ENCODE measurements at regions not wholly inside any gene's neighbourhood (a gene's known extent, or its start where the extent isn't known, plus 50 kb on each side); places are given as distances from the start of the nearest gene placed in this dataset.

DNA sequence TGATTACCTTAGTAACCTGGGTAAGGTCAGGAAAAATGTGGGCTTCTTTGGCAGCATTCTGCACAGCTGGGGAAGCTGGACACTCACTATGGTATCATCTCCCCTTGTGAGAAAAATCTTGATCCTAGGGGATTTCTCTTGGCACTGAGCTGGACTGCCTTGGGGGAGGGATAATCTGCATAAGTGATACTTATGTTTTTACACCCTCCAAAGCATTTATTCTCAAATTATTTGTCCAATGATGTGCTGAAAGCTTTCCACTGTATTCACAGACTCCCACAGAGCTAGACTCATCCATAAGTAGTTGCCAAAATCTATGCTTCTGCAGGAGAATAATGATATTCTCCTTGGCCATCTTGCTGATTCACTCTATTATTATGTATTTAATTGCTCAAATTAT, 121.5 kb upstream of the CNR1 start:
- Histone ChIP-seq H3K4me3 (ENCODE audit: low read depth, low read length) (no peak overlapping the region), H3K36me3 (ENCODE audit: control insufficient read depth, insufficient read depth, low read length) (no peaks in the 10 kb centered on the region), H3K27me3 (ENCODE audit: control insufficient read depth, insufficient read depth, low read length) (no peaks in the 10 kb centered on the region)
- DNase-seq (ENCODE audit: low read depth) = no peak
- TF ChIP-seq, protein P1, sequence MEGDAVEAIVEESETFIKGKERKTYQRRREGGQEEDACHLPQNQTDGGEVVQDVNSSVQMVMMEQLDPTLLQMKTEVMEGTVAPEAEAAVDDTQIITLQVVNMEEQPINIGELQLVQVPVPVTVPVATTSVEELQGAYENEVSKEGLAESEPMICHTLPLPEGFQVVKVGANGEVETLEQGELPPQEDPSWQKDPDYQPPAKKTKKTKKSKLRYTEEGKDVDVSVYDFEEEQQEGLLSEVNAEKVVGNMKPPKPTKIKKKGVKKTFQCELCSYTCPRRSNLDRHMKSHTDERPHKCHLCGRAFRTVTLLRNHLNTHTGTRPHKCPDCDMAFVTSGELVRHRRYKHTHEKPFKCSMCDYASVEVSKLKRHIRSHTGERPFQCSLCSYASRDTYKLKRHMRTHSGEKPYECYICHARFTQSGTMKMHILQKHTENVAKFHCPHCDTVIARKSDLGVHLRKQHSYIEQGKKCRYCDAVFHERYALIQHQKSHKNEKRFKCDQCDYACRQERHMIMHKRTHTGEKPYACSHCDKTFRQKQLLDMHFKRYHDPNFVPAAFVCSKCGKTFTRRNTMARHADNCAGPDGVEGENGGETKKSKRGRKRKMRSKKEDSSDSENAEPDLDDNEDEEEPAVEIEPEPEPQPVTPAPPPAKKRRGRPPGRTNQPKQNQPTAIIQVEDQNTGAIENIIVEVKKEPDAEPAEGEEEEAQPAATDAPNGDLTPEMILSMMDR (IDR thresholded peaks at IDR 0.05; ENCODE audit: insufficient read depth, low read length, poor library complexity, severe bottlenecking) = no peak

DNA sequence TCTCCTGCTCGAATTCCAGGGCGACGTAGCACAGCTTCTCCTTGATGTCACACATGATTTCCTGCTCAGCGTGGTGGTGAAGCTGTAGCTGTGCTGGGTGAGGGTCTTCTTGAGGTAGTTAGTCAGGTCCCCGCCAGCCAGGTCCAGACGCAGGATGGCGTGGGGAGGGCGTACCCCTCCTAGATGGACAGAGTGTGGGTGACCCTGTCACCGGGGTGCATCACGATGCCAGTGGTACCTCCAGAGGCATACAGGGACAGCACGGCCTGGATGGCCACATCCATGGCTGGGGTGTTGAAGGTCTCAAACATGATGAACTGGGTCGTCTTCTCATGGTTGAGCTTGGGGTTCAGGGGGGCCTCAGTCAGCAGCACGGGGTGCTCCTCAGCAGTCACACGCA, 110.2 kb upstream of the CNR1 start:
- Histone ChIP-seq H3K36me3 (ENCODE audit: control insufficient read depth, insufficient read depth, low read length) (no peaks in the 10 kb centered on the region), H3K4me3 (ENCODE audit: low read depth, low read length) (no peak overlapping the region), H3K27me3 (ENCODE audit: control insufficient read depth, insufficient read depth, low read length) (no peaks in the 10 kb centered on the region)
- no peak for DNase-seq (ENCODE audit: low read depth)
- TF ChIP-seq, protein P1 (IDR thresholded peaks at IDR 0.05; ENCODE audit: insufficient read depth, low read length, poor library complexity, severe bottlenecking) = no peak

DNA sequence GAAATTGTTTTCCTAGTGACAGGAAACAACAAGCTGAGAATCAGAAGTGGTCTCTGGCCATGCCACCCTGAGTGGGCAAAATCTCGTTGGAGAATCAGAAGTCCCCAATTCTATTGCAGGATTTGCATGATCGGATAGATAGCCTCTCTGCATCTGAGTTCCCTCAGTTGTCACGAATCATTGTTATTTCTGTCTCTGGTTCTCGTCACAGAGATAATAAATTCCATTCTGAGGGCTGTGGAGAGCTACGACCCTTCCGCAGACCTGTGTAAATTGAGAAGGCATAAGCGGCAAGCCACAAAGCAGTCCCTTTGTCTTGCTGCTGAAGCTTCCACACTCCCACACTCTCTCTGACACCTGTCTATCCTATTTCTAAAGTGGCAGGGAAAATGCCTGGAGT, 102.4 kb upstream of the CNR1 start:
- Histone ChIP-seq H3K27me3 (ENCODE audit: control insufficient read depth, insufficient read depth, low read length) (no peaks in the 10 kb centered on the region), H3K4me3 (ENCODE audit: low read depth, low read length) (no peak overlapping the region), H3K36me3 (ENCODE audit: control insufficient read depth, insufficient read depth, low read length) (no peaks in the 10 kb centered on the region)
- no peak for DNase-seq (ENCODE audit: low read depth)
- TF ChIP-seq, protein P1 (IDR thresholded peaks at IDR 0.05; ENCODE audit: insufficient read depth, low read length, poor library complexity, severe bottlenecking) = no peak

DNA sequence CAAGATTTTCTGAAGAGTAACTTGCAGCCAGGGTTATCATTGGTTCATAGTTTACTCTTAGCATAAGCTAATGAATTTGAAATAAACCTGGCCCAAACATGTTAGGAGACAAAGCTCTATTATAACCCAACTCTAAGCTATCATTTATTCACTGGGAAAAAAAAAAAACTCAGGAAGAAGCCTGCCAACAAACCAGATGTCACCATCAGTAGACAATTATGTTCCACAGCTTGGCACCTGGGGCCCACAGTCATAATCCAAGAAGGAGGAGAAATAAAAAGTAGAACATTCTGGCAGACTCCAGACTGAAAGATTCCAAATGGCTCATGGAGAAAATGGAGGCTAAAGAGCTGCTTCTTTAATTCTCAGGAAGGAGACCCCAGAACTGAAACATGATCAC, 100.0 kb upstream of the CNR1 start:
- TF ChIP-seq, protein P1 (IDR thresholded peaks at IDR 0.05; ENCODE audit: insufficient read depth, low read length, poor library complexity, severe bottlenecking) = no peak
- no peaks in the 10 kb centered on the region for H3K36me3 ChIP-seq (ENCODE audit: control insufficient read depth, insufficient read depth, low read length)
- no peak overlapping the region for H3K4me3 ChIP-seq (ENCODE audit: low read depth, low read length)
- DNase-seq (ENCODE audit: low read depth) = no peak
- H3K27me3 ChIP-seq (ENCODE audit: control insufficient read depth, insufficient read depth, low read length) = no peaks in the 10 kb centered on the region

DNA sequence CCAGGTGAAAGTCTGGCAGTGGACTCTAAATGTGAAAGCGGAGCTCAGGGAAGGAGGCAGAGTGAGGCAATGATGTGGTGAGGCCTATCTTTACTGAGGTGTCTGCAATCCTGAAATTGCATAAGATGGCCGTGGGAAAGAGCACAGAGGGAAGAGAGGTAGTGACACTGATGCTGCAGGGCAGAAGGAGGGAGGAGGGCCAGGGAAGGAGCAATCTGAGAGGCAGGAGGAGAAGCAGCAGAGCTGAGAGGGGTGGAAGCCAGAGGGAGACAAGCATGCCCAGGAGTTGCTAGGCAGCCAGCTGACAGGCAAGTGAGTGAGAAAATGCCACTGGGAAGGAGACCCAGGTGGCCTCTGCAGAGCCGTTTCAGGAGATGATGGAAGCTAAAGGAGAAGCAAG, 97.4 kb upstream of the CNR1 start:
- Histone ChIP-seq H3K4me3 (ENCODE audit: low read depth, low read length) (no peak overlapping the region), H3K27me3 (ENCODE audit: control insufficient read depth, insufficient read depth, low read length) (no peaks in the 10 kb centered on the region)
- TF ChIP-seq, protein P1 (IDR thresholded peaks at IDR 0.05; ENCODE audit: insufficient read depth, low read length, poor library complexity, severe bottlenecking) = no peak

DNA sequence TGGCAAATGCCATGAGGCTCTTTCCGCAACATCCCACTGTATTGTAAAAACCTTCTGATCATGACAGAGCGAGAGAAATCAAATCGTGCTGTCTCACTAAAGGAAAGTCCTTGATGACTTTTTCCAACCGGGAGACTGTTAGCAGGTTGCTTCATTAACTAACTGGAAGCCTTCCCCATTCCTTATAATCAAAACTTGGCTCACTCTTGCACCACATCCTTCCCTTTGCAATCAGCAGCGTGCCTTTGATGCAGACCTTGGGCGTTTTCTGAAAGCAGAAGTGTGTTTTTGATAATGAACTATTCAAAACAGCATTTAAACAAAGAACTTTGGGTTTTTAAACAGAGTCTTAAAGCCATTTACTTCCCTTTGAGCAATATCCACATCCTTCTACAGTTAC, 96.2 kb upstream of the CNR1 start:
- TF ChIP-seq, protein P1 (IDR thresholded peaks at IDR 0.05; ENCODE audit: insufficient read depth, low read length, poor library complexity, severe bottlenecking) = no peak
- Histone ChIP-seq H3K27me3 (ENCODE audit: control insufficient read depth, insufficient read depth, low read length) (no peaks in the 10 kb centered on the region), H3K4me3 (ENCODE audit: low read depth, low read length) (no peak overlapping the region), H3K36me3 (ENCODE audit: control insufficient read depth, insufficient read depth, low read length) (no peaks in the 10 kb centered on the region)
- no peak for DNase-seq (ENCODE audit: low read depth)

More for the DNA sequence above, 97.4 kb upstream of the CNR1 start:
- DNase-seq (ENCODE audit: low read depth) = no peak
- no peaks in the 10 kb centered on the region for H3K36me3 ChIP-seq (ENCODE audit: control insufficient read depth, insufficient read depth, low read length)

All from kidney epithelial cell (primary cell).